ENCODE measurements at regions not wholly inside any gene's neighbourhood (a gene's known extent, or its start where the extent isn't known, plus 50 kb on each side); places are given as distances from the start of the nearest gene placed in this dataset.

DNA sequence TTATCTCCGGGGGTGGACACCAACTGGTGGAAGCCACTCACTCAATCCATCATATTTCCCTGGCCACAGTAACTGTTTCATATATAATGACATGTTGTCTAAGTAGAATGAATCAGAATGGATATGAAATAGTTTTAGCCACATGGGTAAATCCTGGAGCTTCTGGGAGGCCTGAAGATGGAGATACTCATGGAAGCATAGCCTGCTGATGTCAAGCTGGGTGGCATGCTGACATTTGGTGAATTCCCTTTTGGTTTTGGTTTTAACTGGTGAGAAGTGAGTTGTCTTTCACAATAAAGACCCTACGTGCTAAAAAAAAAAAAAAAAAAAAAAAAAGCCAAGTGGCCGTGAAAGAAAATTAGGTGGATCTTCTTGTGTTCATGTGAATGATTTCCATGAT lies 105.3 kb upstream of the ITGA6 start:
- no peak overlapping the region for H3K4me3 ChIP-seq (ENCODE audit: low read length)
- no peak for DNase-seq (ENCODE audit: low read depth)
- TF ChIP-seq, protein P1, sequence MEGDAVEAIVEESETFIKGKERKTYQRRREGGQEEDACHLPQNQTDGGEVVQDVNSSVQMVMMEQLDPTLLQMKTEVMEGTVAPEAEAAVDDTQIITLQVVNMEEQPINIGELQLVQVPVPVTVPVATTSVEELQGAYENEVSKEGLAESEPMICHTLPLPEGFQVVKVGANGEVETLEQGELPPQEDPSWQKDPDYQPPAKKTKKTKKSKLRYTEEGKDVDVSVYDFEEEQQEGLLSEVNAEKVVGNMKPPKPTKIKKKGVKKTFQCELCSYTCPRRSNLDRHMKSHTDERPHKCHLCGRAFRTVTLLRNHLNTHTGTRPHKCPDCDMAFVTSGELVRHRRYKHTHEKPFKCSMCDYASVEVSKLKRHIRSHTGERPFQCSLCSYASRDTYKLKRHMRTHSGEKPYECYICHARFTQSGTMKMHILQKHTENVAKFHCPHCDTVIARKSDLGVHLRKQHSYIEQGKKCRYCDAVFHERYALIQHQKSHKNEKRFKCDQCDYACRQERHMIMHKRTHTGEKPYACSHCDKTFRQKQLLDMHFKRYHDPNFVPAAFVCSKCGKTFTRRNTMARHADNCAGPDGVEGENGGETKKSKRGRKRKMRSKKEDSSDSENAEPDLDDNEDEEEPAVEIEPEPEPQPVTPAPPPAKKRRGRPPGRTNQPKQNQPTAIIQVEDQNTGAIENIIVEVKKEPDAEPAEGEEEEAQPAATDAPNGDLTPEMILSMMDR (IDR thresholded peaks at IDR 0.05; ENCODE audit: insufficient read depth, low read depth, low read length, missing control alignments) = no peak

DNA sequence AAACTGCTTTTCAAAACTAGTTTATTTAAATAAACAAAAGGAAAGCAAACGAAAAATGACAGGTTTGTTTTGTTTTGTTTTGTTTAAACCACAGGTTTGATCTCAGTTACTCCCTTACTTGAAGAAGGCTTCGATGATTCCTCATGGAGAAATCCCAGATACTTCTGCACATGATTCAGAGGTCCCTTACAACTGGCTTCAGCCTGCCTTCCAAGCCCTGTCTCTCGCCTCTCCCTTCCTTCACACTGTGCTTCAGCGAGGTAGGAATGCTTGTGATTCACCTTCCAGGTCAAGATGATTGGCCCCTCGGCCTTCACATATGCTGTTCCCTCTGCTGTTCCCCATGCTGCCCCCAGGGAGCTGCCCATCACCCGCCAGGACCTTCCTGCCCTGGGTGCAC lies 104.1 kb upstream of the ITGA6 start:
- peak; percentile 87 for DNase-seq (ENCODE audit: low read depth)
- TF ChIP-seq, protein P1 (IDR thresholded peaks at IDR 0.05; ENCODE audit: insufficient read depth, low read depth, low read length, missing control alignments) = no peak

DNA sequence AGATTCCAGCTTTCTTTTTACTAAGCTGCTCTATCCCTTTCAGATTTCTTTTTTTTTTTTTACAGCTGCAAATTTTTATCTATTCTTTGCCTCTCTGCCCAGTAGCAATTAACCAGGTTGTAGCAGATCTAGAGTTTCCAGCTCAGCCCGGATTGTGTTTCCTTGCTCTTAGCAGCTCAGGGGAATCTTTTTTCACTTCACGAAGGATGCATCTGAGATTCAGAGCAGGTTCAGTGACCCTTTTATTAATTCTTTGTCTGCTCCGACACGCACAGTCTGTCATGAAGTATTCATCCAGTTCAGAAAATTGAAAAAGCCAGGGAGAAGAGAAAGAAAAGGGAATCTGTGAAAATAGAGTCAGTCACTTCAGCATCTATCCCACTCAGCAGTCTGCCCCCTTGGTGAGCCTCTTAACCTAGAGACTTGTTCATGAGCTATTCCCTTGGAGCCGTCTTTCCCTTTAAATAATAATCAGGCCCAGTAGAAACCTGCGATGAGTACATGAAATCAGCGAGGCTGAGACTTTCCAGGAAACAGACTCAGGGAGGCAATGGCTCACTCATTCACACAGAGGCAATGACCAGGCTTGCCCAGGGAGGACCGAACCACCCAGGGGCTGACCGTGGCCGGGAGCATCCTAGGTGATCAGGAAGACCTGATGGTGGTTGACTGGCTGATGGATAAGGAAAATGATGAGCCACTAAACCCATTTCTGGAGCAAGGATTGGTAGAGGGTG lies 103.4 kb upstream of the ITGA6 start:
- peak; percentile 57 for DNase-seq (ENCODE audit: low read depth)
- H3K4me3 ChIP-seq (ENCODE audit: low read length) = no peak overlapping the region
- TF ChIP-seq, protein P1 (IDR thresholded peaks at IDR 0.05; ENCODE audit: insufficient read depth, low read depth, low read length, missing control alignments) = no peak

More for the DNA sequence above, 104.1 kb upstream of the ITGA6 start:
- H3K4me3 ChIP-seq (ENCODE audit: low read length) = no peak overlapping the region

DNA sequence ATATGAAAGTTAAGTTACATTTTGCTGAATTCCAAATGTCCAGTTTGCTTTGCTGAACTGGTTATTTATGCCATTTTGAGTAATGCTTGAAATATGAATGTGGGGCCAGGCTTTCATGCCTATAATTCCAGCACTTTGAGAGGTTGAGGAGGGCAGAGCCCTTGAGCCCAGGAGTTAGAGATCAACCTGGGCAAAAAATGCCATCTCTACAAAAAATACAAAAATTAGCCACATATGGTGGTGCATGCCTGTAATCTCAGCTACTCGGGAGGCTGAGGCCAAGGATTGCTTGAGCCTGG lies 101.2 kb upstream of the ITGA6 start:
- no peak for DNase-seq (ENCODE audit: low read depth)
- TF ChIP-seq, protein P1 (IDR thresholded peaks at IDR 0.05; ENCODE audit: insufficient read depth, low read depth, low read length, missing control alignments) = no peak
- no peak overlapping the region for H3K4me3 ChIP-seq (ENCODE audit: low read length)

DNA sequence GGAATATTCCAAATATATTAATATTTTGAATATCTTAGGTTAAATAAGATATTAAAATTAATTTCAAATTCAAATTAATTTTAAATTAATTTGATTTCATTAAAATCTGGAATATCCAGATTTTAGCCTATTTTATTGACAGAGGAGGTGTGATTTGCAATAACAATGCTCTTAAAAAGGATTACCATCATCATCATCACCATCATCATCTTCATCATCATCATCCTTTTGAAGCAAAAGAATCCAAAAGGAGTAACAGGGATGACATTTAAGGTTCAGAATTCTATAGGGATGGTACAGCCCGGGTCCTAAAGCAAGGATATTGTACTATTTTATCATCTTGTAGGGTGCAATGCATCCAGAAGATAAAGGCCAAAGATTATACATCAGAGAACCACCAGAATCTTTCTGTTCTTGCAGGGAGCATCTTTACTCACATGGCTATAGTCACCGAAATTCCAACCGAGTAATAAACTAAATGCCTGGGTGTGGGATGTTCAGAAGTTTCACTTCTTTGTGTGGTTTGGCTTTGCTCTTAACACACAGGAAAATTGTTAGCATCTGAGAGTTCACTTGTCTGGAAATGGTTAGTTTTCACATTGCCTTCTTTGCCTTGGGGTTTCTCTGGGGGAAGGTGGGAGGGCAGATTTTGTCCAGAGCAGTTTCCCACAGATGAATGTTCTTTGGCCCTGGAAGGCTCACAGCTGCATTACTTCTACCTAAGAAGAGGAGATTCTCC lies 99.1 kb upstream of the ITGA6 start:
- H3K4me3 ChIP-seq (ENCODE audit: low read length) = no peak overlapping the region
- DNase-seq (ENCODE audit: low read depth) = no peak
- TF ChIP-seq, protein P1 (IDR thresholded peaks at IDR 0.05; ENCODE audit: insufficient read depth, low read depth, low read length, missing control alignments) = no peak

DNA sequence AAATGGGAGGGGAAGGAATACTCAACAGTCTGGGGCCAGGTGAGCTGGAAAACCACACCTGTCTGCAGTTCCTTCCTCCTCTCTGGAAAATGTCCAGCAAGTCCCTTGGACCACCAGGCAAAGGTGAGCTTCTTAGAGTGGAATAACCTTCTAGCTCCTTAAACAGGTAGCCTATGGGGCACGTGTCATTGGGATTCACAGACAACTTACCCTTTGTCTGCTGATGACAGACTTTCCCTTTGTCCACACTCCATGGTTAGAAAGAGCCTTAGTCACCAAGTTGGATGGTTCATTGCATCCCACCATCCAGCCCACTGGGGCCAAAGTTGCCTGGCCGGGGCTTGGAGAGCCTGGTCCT lies 98.0 kb upstream of the ITGA6 start:
- no peak overlapping the region for H3K4me3 ChIP-seq (ENCODE audit: low read length)
- DNase-seq (ENCODE audit: low read depth) = no peak
- TF ChIP-seq, protein P1 (IDR thresholded peaks at IDR 0.05; ENCODE audit: insufficient read depth, low read depth, low read length, missing control alignments) = no peak
